GM19238 (cell line): ENCODE measurements at regions not wholly inside any gene's neighbourhood (a gene's known extent, or its start where the extent isn't known, plus 50 kb on each side); places are given as distances from the start of the nearest gene placed in this dataset.
"Not testable (repeated sequence)": the region's sequence is repeated elsewhere in the genome, so short reads cannot be mapped to it uniquely, and the experiment has no call there.

Source experiments
- DNase-seq: peaks from one replicate; pipeline ENCODE4 v3.0.0; 2011; ENCODE audit warnings: low spot score; ENCODE audit not compliant: insufficient read length

DNA sequence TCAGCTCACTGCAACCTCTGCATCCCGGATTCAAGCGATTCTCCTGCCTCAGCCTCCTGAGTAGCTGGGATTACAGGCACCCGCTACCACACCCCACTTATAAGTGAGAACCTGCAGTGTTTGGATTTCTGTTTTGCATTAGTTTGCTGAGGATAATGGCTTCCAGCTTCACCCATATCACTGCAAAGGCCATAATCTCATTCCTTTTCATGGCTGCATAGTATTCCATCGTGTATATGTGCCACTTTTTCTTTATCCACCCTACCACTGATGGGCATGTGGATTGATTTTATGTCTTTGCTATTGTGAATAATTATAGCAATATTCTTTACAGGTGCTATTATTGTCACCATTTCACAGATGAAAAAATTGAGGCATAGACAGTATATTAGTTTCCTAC, 301.0 kb upstream of the MAF start:
- no peak for DNase-seq

DNA sequence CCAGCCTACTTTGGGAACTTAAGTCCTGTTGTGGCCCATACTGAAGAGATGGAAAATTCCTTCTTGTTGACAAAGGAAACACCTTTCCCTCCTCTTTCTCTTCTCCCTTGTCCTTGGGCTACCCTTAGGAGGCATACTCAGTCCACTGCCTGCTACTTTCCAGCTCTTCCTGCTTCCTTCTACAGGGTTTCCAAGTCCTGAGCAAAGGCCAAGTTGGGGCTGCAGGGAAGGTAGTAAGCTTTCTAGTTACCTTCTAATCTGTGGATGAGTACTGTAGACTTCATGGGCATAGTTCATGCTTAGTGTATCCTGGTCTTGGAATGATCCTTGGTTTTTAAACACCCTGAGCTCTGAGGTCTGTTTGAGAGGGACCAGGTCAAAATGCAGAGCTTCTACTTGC, 299.2 kb upstream of the MAF start:
- DNase-seq, result no peak

DNA sequence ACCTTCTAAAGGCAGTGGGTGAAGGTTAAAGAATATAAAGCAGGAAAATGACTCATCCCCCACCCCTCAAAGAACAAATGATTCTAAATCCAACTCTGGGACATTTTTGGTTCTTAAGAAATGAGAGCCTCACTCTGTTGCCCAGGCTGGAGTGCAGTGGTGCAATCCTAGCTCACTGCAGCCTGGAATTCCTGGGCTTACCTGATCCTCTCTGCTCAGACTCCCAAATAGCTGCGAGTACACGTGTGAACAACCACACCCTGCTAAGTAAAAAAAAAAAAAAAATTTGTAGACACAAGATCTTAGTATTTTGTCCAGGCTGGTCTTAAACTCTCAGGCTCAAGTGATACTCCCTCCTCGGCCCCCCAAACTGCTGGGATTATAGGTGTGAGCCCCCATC, 298.8 kb upstream of the MAF start:
- no peak for DNase-seq

DNA sequence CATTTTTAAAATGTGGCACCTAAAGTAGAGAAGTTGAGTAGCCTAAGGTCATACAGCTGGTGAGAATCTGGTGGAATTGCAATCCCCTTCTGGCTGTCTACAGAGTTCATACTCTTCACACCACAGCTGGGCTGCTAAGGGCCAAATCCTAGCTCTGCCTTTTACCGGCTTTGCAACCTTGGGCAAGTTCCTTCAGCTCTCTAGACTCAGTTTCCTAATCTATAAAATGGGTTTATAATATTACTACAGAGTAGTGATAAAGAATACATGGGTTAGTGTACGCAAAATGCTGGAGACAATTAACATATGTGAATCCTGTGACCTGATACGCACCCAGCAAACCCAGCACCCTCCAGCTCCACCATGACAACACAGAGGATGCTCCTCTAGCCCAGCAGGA, 298.2 kb upstream of the MAF start:
- DNase-seq, result no peak

DNA sequence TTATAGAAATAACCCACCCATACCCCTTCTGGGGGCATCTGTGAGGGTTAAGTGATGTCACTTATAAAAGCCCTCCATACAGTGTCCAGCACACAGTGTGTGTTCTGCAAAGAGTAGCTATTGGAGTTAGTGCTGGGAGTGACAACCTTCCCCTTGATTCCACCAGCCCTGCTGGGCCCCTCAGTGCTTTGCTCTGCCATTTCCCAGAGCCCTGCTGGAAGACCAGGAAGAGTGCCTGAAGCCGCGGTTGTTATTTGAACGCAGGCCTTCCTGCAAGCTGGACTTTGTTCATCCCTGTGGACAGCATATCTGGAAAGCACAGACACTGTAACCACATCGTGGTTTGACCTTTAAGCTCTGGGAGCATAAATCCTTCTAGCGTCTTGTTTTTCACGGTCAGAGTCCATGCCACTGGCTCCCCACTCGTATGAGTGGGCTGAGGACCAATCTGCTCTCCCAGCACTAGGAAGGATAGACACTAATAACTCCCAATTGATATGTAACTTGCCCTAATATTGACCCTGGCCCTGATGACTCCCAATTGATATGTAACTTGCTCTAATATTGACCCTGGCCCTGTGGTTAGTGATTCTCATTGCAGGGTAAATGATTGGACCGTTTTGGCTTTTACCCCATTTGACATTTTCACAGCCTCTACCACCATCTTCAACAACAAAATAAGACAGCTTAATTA, 297.1 kb upstream of the MAF start:
- DNase-seq, result no peak

DNA sequence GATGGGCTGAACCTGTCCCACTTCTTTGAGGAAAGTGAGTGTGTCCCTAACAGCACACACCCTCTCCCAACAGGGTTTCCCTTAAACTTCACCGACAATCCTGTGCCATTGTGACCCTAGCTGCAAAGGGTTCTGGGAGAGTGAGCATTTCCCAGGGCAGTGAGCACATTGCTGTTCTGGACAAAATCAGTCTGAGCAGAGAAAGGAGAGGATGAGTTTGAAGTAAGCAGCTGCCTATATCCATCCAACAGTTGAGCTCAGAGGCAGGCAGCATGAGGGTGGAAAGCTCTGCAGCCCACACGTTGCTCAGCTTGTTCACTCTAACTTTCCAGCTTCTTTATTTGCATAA, 296.5 kb upstream of the MAF start:
- no peak for DNase-seq

DNA sequence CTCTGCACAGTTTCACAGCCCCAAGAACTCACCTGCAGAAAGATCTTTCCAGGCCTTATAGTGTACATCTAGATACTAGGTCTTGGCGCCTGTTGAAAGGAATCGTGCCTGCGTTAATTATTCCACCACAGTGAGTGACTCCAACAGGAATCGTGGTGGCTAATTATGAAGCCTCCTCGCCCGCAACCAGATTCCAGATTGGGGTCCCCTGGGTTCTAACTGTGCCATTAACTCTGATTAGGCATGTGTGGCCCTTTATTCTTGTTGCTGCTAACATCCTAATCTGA, 295.3 kb upstream of the MAF start:
- DNase-seq, result no peak

DNA sequence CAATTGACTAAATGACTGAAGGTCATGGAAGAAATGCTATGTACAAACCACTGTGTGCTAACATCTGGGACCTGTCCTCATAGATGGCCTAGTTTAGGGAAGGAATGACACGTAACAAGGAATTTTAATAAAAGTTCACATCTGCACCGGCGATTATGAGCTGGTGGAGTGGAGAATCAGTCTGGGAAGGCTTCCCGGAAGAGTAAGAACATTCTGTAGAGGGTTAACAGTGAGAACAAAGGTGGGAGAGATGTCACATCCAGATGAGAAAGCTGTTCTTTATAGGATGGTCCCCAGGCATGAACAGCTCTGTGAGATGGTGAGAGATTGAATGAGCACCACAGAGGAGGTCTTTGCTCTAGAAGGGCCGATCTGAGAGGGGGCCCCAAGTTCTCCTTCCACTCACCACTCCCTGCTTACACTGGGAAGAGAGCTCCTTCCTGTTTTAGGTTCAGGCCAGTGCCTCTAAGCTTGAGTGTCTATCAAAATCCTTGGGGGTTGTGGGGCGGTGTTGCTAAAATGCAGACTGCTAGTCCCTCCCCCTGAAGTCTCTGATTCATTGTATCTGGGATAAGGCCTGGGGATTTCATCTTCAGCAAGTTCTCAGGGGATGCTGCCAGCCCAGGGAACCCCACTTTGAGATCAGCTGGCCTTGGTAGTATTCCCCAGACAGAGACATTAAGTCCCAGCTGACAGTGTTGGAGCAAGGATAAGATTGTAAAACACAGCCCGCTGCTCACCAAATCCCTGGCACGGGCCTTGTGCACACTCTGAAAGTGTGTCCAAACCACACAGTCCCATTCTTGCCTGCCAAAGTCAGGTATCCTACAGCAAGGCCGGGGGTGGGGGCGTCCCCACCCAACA, 294.7 kb upstream of the MAF start:
- no peak for DNase-seq

DNA sequence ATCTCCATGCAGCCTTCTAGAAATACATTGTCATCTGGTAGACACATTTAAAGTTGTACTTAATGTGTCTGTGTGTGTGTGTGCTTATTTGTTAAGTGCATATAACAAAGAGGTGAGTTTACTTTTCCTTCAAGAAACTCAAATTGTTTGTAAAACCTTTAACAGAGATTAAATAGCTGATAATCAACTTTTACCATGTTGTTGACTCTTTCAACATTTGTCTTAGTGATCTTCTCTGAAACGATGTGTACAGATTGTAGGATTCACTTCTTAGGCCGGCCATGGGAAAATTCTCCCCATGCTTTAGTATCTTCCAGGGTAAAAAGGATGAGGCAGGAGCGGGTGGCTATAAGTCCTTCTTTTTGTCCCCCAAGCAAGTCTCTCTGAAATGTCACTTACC, 292.9 kb upstream of the MAF start:
- no peak for DNase-seq

DNA sequence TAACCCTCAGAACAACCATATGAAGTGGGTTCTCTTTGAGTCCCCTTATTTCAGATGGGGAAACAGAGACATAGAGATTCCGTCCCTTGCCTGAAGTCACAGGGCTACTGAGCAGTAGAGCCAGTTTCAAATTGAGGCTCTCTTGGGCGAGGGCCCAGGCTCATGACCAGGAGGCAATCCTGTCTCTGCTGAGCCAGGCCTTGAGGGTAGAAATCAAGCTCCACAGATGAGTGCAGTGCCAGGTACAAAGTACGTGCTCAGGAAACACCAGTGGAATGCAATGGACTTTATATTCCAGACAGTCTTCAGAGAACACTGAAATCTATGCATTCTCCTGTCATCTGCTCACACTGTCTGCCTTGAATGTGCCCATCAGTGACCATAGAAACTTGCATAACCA, 291.7 kb upstream of the MAF start:
- no peak for DNase-seq

DNA sequence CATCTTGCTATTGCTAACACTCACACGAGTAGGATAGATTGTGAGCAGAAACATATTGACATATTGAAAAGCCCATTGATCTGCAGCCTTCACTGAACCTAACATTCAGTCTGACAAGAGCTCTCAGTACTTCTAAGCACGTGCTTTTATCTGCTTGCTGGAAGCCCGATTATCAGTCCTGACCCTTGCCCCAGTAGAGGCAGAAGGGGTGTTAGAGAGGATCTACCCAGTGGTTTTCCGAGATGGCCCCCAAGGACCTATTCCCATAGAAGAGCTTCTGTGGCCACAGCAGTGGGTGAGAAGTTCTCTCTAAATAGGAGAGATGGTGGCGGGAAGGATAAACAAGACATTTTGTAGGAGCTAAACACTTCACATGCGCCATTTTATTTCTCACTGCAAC, 290.9 kb upstream of the MAF start:
- no peak for DNase-seq

DNA sequence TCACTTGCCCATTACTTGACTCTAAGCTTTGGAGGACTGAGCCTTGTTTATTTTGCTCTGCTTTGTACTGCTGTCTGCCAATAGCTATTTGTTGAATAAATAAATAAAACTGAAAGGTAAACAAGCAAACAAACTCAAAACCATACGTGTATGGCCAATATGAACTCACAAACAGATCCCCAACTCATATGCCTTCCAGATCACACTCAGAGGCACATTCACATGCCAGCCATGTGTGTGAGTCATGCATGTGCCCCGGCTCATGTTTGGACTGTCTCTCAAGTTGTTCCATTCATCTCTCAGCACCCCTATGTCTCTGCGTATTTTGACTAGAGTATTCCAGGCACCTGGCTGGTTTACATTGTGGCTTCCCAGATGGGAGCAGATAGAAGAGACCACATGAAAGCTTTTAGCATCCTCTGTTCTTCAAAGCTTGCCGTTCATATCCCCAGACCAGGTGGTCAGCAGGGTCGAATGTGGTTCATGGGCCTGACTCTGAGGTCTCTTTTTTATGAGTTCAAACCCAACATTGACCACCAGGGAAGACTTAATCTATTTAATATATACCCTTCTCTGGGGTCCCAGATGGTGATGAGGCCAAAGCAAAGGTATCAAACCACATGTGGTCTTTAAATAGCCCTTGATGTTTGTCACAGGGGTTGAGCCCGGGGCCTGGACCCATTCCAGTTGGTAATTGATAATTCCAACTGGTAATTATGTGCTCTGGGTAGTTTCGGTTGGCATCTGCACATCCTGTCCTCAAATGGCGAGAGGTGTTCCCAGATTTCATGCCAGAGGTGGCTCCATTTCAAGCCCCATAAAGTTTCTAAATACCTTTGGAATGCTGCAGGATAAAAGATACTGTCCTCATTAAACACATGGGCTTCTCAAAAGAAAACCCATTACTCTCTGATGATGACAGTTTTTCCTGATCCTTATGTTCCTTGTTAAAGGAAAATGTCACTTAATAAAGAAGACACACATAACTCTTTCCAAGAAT, 287.3 kb upstream of the MAF start:
- DNase-seq, result no peak

DNA sequence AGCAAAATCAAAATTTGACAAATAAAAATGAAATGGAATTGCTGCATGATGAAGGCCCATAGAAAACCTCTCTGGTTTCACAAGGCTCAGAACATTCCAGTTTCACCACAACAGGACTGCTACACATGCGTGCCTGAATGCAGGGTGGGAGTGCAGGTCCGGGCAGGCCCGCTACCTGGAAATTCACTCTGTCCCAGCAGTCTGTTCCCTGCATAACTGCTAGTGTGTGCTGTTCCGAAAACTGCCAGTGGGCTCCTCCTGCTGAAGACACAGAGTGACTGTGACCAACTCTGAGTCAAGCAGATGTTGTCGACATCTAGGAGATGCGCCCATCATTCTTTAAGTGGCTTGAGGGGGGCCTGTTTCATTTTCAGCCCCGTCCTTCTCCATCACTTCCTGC, 284.8 kb upstream of the MAF start:
- no peak for DNase-seq

DNA sequence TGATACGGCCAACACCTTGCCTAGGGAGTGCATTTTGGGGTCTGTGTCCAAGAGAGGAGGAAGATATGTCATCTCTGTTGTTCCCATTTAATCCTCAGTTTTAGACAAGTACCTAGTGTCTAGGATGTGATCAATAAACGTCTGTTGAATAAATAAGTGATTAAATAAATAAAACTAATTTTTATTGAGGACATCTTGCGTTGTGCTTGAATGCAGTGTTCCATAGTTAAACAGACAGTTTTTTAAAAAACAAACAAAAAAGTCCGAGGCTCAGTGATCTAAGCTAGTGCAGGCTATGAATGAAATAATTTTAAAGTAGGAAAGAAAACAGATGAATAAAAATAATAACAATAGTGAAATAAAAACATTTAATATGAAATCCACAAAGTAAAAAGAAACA, 283.0 kb upstream of the MAF start:
- no peak for DNase-seq

DNA sequence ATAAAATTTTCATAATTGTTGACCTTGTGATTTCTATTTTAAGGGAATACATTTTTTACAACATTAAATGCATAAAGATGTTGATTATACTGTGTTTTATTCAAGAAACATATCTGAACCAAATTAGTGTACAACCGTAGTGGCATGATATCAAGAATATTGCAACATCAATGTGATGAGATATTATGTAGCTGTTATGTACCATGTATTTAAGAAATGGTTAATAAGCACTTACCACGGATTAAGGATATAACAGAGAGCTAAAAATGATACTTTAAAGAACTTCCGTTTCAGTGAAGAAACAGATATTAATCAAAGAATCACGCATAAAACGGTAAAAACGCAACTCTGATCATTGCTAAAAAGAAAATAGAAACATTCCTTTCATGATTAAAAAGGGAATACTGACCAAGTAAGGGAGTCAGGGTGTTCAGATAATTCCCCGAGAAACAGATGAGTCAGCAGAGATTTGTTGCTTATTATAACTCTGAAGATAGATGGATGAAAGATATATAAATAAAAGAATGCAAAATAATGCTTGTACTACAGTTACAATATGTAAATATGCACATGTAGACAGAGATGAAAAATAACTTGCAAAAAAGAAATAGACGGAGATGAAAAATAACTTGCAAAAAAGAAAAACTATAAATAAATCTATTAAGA, 281.9 kb upstream of the MAF start:
- no peak for DNase-seq

DNA sequence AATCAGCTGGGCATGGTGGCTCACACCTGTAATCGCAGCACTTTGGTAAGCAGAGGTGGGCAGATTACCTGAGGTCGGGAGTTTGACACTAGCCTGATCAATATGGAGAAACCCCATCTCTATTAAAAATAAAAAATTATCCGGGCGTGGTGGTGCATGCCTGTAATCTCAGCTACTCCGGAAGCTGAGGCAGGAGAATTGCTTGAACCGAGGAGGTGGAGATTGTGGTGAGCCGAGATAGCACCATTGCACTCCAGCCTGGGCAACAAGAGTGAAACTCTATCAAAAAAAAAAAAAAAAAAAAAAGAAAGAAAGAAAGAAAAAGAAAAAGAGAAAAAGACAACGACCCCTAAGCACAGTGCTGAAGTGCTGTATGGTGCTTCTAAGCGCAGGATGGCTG, 280.6 kb upstream of the MAF start:
- DNase-seq, result not testable (repeated sequence)

DNA sequence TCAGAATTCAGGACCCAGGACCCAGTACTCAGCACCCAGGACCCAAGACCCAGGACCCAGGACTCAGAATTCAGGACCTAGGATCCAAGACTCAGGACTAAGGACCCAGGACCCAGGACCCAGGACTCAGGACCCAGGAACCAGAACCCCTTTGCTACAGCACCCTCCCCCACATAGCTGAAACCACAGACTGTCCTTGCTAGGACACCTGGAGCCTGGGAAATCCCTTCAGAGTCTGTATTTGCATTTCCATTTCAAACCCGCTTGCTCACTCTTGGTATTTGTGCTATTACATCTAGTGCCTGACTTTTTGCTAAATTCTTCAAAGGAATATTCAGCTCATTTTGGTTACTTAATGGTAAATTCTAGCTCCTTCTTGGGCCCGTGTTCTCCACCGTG, 275.8 kb upstream of the MAF start:
- no peak for DNase-seq

DNA sequence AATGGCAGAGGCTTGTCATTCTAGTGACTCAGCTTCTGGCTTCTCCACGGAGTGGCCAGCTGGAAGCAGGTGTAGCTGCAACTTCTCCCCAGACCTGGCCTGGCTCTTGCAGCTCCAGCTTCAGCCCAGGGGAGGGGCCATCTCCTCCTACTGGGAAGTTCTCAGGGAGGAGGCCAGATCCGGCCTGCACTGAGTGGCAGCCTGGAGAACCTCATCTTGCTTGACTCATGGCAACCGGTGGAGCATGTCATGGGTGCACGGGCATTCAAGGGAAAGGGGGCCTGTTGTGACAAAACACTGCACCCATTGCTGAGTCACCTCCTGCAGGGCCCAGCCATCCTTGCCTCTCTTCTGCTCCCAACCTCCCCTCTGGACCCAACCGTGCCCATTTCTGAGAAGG, 273.9 kb upstream of the MAF start:
- DNase-seq, result no peak

DNA sequence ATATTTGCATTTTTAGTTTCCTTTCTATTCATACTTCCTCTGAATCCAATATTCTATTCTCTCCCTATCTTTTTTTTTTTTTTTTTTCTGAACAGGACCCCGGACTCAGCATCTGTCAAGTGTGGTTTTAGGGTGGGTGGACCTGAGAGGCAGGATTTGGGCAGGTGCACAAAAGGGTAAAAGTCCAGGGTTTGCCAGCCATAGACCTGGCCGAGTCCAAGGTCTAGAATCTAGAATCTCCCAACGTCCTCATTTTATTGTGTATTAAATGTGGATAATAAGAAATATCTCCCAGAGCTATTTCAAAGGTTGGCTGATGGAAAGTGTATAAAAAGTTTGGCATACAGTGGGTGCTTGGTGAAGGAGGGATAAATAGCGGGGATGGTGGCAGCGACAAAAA, 273.3 kb upstream of the MAF start:
- no peak for DNase-seq

DNA sequence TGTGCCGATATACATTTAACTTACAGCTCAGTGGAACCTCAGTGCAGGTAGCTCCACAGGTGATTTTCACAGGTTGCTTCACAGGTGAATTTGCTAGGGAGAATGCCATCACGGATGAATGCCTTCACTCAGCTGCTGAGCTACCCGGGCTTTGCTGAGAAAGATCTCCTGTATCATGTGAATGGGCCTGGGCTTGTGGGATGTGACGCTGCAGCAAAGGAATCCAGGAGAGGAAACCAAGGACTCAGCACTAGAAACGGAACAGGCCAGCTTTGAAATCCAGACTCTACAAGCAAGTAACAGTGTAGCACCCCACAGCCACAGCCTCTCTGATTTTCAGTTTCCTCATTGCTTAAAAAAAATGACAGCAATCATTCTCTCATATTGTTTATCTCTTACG, 271.4 kb upstream of the MAF start:
- no peak for DNase-seq

DNA sequence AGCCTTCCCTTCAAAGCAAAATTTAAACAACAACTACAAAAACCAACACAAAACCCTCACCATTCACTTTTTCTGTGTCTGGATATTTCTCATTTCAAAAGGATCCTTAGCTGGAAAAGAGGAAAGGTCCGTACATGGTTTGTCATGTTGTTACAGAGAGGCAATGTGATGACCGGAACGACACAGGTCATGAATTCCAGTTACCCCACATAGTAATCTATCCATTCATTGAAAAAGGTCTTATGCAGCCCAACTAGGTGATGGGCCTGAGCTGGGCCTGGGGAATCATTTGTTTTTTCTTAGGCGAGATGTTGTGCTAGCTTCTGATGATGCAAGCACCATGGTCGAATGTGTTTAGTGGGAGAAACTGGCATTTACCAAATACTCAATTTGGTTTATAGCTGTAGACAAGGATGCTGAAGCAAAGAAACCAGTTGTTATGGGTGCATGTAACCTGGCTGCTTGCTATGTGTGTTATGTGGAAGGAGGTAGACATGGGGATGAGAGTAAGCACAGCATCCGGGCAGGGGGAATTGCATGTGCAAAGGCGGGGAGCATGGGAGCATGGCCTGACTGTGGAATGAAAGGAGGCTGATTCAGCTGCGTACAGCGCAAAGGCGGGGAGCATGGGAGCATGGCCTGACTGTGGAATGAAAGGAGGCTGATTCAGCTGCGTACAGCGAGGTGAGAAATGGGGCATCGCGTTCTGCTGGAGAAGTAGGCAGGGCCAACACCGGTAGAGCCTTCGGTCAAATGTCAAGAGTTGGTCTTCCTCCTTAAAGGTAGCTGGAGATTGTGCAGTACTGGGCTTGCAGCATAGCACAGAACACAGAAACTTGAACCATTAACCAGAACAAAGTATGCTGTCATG, 269.7 kb upstream of the MAF start:
- no peak for DNase-seq
